Anterior cingulate cortex (tissue), 58 donors: ENCODE measurements at regions not wholly inside any gene's neighbourhood (a gene's known extent, or its start where the extent isn't known, plus 50 kb on each side); places are given as distances from the start of the nearest gene placed in this dataset.

Source experiments
- DNase-seq, 58 donors: peaks; one replicate each; lab custom pipeline; 2025; lab: John Stamatoyannopoulos, UW

DNA sequence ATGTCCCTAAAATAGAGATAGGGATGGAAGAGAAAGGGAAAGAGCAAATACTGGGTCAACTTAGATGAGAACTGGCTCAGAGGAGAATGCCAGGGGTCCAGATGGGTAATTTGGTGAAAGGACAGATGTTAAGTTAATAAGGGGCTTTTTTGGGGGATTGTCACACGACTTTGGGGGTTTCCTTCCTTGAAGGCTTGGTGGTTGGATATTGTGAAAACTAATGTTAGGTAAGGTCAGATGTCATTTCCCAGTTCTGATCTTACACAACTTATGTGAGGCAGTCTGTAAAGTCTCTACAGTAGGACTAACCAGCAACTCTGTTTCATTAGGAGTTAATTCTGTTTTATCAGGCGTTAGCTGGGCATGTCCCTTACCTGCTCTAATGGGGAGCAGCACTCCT, 231.1 kb downstream of the NR2F2 start:
- no peak for DNase-seq

- DNase-seq = no peak
Measured at GRCh38 chr15:96564546-96564945, 234.0 kb downstream of the NR2F2 start.

GRCh38 chr15:96565266-96565665, 234.8 kb downstream of the NR2F2 start:
- DNase-seq = no peak

GRCh38 chr15:96574782-96575181, 244.3 kb downstream of the NR2F2 start:
- peak in 5 of 58 donors; percentile 1 to 18 (median 7) for DNase-seq

DNA sequence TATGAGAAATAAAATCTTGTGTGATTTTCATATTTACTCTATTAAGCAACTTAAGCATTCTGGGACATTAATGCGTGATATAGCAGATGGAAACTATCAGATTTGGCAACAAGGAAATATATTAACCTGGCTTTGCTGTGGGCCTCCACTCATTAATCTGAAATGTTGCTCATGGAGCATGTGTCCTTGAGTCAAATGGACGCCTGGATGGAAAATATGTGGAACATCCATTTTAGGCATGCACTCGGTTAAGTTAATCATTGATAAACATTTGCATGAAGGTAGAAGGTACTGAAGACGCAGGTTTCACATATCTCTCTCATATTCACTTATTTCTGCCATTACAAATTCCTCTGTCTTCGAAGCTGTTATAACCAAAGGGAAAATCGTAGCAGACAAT, 246.1 kb downstream of the NR2F2 start:
- no peak for DNase-seq

DNA sequence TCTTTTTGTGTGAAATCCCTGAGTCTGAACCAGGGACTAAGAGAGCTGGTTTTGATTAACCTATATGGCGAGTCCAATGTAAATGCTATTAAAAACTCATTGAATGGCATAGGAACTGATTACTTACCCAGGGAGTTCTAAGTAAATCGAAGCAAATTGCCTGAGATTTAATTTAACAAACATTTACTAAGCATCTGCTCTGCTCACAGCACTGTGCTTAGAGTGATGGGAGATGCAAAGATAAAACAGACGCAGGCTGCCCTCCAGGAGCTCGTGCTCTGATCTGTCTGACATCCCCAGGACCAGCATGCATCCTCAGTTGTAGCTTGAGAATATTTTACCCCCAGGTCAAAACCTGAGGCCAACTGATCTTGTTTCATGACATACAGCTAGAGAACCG, 247.9 kb downstream of the NR2F2 start:
- no peak for DNase-seq

DNA sequence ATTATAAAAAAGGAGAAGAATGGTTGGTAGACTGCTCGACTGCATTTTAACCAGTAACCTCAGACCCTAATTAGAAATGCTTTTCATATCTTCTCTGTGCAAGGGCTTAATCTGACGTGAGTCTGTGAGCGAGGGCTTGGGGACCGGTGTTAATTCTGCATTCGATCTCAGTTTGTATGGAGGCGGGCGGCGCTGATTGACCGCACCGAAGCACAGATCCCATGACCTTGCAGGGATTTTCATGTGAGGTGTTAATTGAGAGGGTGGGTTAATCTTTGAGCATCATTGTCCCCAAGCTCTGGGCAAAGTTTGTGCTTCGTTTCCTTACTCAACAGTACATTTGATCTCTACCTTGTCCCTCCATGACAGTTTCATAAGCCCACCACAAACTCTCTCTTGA, 250.9 kb downstream of the NR2F2 start:
- no peak for DNase-seq

DNA sequence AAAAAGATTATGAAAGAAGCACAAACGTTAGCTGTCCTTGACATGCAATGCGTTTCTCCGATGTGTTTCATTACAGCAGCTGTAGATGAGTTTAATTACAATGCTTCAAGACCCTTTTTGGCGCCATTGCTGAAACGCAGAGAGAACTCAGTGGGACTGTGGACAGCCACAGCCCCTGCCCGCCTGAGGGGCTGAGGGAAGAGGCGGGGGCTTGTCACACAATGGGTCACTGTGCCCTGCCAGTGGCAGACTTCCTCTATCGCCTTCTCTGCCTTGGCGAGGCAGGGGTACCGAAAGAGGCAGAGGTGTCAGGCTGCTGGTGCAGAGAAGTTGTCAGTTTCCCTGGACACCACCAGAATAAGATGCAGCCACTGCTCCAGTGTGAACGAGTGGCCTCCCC, 252.0 kb downstream of the NR2F2 start:
- no peak for DNase-seq

DNA sequence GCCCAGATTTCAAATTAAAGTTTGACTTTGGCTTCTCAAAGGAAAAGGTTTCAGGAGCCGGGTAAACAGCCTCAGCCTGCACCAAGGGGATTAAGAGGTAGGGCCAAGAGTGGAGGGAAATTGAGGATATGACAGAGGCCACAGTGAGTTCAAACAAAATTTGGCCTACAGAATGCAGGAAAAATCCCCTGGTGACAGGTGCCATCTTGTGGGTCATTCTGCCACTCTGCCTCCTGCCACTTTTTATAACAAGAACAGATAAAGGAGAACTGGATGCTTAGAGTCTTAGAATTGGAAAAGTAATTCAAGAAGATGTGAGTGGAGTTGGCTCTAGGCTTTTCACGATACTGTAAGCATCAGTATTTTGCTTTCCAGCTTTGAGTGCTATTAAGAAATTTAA, 253.2 kb downstream of the NR2F2 start:
- DNase-seq = no peak

GRCh38 chr15:96585484-96586386, 255.2 kb downstream of the NR2F2 start:
- DNase-seq = no peak

DNA sequence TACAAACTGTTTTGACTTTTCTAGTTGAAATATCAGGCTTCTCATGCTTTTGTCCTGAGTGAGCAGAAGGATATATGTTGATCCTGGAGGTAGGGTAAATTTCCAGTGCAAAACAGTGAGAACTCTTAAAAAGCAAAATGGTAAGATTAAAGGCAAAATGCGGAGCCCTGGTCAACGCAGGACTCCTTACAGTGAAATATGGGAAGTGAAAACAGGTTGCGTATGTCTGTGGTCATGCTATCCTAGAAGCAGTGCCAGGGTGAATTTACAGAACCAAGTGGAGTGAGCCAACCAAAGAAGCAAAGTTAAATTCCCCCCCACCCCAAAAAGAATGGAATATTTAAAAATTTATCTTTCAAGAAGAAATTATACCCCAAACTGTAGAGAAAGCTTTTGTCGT, 256.4 kb downstream of the NR2F2 start:
- DNase-seq = no peak

DNA sequence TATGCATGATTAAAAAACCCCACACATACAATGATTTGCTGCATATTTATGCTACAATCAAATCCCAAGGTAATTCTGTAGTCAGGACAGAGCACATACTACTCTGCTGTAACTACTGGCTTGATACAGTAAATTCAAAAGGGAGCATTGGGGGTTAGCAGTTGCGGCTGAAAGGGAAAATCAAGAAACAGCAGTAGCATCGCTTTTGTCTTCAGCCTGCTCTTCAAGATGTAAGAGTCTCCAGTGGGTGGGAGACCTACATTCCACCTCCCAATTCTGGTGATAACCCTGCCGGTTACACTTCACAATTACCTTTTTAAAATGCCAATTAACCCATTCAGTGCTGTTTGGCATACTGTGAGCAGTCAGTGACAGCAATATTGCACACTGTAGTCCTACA, 259.4 kb downstream of the NR2F2 start:
- DNase-seq = no peak

GRCh38 chr15:96593735-96594134, 263.2 kb downstream of the NR2F2 start:
- DNase-seq = no peak

DNA sequence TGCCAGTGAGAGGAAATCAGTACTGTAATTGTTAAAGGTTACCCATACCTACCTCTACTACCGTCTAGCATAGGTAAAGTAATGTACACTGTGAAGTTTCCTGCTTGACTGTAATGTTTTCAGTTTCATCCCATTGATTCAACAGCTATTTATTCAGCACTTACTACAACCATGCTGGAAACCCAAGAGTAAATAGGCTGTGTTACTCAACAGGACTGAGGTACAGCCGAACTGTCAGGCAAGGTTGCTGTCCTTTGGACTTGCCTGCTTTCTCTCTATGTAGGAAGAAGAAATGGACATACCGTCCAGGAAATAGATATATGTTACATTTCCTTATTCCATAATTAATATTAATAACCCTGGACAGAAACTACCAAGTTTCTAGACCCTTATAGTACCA, 265.5 kb downstream of the NR2F2 start:
- DNase-seq = no peak

DNA sequence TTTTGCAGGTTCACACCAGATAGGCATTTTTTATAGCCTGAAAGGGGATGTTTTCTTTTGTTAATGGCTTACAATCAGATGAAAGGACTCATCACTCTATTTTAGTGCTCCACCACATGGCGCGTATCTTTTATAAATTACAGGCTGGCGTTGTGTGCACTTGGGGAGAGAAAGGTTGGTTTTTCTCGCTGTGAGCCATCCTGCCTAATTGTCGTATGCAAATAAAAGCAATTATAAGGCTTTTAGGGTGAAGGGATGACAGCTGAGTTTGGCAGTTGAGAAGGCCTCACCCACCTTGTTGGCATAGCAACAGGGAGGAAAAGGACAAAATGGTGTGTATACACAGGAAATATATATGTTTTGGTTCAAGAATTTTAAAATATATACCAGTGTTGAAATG, 268.0 kb downstream of the NR2F2 start:
- DNase-seq = no peak

DNA sequence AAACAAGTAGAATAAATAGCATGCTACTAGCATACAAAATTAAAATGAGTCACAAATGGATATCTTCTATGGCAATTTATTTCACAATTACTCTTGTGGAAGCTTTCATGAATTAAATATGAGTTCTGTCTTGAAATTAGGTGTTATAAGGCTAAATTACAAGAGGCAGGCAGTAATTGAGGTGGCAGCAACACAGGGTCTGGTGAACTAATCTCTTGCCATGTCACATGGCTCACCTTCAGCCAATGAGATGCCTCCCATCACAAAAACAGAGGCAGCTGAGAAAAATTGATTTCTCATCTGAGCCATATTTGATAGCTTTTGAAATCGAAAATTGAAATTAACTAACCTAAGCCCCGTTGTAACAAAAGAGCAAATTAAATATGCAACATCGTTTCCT, 268.8 kb downstream of the NR2F2 start:
- no peak for DNase-seq

- DNase-seq = no peak
Measured at GRCh38 chr15:96600350-96600749, 269.9 kb downstream of the NR2F2 start.

DNA sequence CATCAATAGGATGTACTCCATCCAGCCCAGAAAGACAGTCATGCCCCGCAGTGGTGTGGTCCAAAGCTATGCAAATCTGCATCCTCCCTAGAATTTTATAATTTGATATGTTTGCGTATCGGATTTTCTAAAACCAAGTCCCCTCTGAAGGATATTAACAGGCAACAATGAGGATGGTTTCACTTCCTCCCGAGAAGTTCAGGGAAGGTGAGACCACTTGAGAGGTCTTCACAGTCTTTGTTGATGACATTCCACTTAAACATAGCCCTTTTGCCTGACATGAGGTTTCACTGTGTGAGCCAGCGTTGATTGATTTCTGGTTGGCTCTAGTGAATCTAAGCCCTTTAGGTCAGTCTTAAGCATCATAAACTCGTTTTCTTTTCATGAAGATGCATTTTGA, 276.1 kb downstream of the NR2F2 start:
- no peak for DNase-seq

DNA sequence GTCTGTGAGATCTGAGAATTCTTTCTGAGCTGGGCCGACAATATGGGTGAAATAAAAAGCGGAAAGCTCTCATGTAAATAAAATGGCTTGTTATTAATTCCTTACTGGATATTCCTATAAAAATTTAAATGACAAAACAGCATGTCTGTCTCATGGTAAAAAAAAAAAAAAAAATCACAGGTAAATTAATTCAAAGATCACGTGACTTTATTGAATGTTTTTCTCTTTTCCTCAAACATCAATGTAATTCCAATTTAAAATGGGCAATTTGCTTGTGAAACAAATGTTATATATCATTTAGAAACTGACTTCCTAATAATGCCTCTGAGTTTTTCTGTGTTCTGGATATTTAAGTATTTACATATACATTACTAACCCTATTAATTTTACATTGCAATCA, 280.3 kb downstream of the NR2F2 start:
- no peak for DNase-seq

GRCh38 chr15:96612917-96613316, 282.4 kb downstream of the NR2F2 start:
- DNase-seq = no peak

DNA sequence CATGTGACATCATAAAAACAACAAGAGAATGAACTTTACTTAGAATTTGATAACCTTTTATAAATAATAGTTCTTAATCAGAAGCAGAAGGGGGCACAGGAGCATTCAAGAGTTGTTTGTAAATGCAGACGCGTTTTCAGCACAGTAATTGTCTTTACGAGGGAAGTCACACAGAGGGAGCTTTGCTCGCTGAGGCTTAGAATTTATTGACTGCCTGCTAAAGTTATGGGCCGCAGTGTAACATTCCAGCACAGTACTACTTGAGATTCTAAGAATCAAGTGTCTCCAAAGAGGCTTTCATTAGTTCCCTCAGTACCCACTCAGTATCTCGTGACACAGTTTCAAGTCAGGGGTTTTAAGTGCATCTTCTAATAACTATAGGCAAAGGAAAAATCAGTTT, 288.7 kb downstream of the NR2F2 start:
- no peak for DNase-seq

- DNase-seq = no peak
Measured at GRCh38 chr15:96622714-96623113, 292.2 kb downstream of the NR2F2 start.

DNA sequence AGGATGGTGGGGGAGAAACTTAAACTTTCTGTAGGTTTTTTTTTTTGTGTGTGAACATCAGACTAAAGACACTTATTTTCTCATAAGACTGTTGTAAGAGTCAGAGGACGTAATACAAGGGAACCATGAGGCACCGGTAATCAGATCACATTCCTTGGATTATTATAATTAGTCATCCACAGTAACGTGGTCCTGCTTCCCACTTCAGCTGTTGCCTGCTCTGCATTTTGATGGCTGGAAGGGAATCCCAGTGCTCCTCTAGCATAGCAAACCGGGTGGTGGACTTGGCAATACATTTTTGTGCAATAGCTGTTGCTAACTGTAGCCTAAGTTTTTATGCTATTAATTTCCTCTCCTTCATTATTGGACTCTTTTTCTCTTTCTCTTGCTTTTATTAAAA, 294.8 kb downstream of the NR2F2 start:
- no peak for DNase-seq
